ENCODE measurements at regions not wholly inside any gene's neighbourhood (a gene's known extent, or its start where the extent isn't known, plus 50 kb on each side); places are given as distances from the start of the nearest gene placed in this dataset.

- Mint-ChIP-seq H3K9me3 (no peaks in the 10 kb centered on the region), H3K4me1 (peaks cover 5 to 8% of the 10 kb centered on the region in 2 donors), H3K4me3 (no peak overlapping the region), H3K27ac (no peak overlapping the region), H3K27me3 (ENCODE audit: low read depth in 2 of 2) (peaks cover 0 to 9% of the 10 kb centered on the region in 2 donors), H3K36me3 (no peaks in the 10 kb centered on the region)
- Histone ChIP-seq H3K4me3 (ENCODE audit: low read length) (no peak overlapping the region), H3K27ac (ENCODE audit: low read length) (no peak overlapping the region), H3K4me1 (ENCODE audit: control insufficient read depth, insufficient read depth, low read length) (peaks cover 7% of the 10 kb centered on the region), H3K27me3 (ENCODE audit: control insufficient read depth, insufficient read depth, low read length) (no peaks in the 10 kb centered on the region), H3K36me3 (ENCODE audit: control insufficient read depth, insufficient read depth, low read length) (no peaks in the 10 kb centered on the region), H3K9me3 (ENCODE audit: control insufficient read depth, insufficient read depth, low read length) (no peaks in the 10 kb centered on the region)
- no peak for TF ChIP-seq CTCF (IDR thresholded peaks at IDR 0.05)
- 90% methylated on average over 3 of the region's 4 CpGs for WGBS (ENCODE audit: insufficient coverage)
- intact Hi-C loops (cut with micrococcal nuclease), result no loop called here
- ATAC-seq (no peak), DNase-seq (no peak)
Measured at GRCh38 chrX:16429406-16429805, 220.6 kb upstream of the S100G start.

- ATAC-seq, result no peak
- TF ChIP-seq CTCF (IDR thresholded peaks at IDR 0.05), result no peak
- Histone ChIP-seq H3K27ac (ENCODE audit: low read length) (no peak overlapping the region), H3K27me3 (ENCODE audit: control insufficient read depth, insufficient read depth, low read length) (no peaks in the 10 kb centered on the region), H3K36me3 (ENCODE audit: control insufficient read depth, insufficient read depth, low read length) (no peaks in the 10 kb centered on the region), H3K4me1 (ENCODE audit: control insufficient read depth, insufficient read depth, low read length) (peaks cover 7% of the 10 kb centered on the region), H3K4me3 (ENCODE audit: low read length) (no peak overlapping the region), H3K9me3 (ENCODE audit: control insufficient read depth, insufficient read depth, low read length) (no peaks in the 10 kb centered on the region)
- no peak for DNase-seq
- peaks cover 0 to 8% of the 10 kb centered on the region in 2 donors for H3K27me3 Mint-ChIP-seq (ENCODE audit: low read depth in 2 of 2)
- H3K36me3 Mint-ChIP-seq, result no peaks in the 10 kb centered on the region
- whole genome bisulfite sequencing (ENCODE audit: insufficient coverage), result no CpG with 5 or more reads among the region's 1 CpG
- intact Hi-C loops (cut with micrococcal nuclease), result no loop called here
- H3K4me3 Mint-ChIP-seq, result no peak overlapping the region
- H3K4me1 Mint-ChIP-seq, result peaks cover 5 to 7% of the 10 kb centered on the region in 2 donors
- H3K9me3 Mint-ChIP-seq, result no peaks in the 10 kb centered on the region
- no peak overlapping the region for H3K27ac Mint-ChIP-seq
Measured at GRCh38 chrX:16431266-16431665, 218.7 kb upstream of the S100G start.

DNA sequence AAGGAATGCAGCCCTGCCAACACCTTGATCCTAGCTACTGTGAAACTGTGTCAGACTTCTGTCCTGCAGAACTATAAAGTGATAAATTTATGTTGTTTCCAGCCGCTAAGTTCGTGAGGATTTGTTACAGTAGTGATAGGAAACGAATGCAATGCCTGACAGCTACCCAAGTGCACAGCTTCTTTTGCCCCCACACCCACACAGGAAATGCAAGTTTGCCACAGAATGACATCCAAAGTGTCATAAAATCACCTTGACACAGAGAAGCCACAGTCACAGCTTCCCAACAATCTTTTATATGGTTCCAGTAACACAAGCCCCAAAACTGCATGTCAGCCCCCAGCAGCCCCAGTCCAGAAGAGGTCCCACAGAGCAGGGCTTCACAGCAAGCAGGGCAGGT, 216.9 kb upstream of the S100G start:
- peaks cover 7% of the 10 kb centered on the region for H3K4me1 ChIP-seq (ENCODE audit: control insufficient read depth, insufficient read depth, low read length)
- Mint-ChIP-seq H3K4me1 (peaks cover 5 to 7% of the 10 kb centered on the region in 2 donors), H3K9me3 (no peaks in the 10 kb centered on the region), H3K36me3 (no peaks in the 10 kb centered on the region), H3K4me3 (no peak overlapping the region), H3K27ac (no peak overlapping the region), H3K27me3 (ENCODE audit: low read depth in 2 of 2) (no peaks in the 10 kb centered on the region)
- no peaks in the 10 kb centered on the region for H3K27me3 ChIP-seq (ENCODE audit: control insufficient read depth, insufficient read depth, low read length)
- H3K4me3 ChIP-seq (ENCODE audit: low read length), result no peak overlapping the region
- WGBS (ENCODE audit: insufficient coverage), result 26% methylated on average over 3 of the region's 3 CpGs
- no peak for TF ChIP-seq CTCF (IDR thresholded peaks at IDR 0.05)
- DNase-seq, result peak in 1 of 2 donors; percentile 12
- ATAC-seq, result no peak
- no peaks in the 10 kb centered on the region for H3K9me3 ChIP-seq (ENCODE audit: control insufficient read depth, insufficient read depth, low read length)
- intact Hi-C loops (cut with micrococcal nuclease), result no loop called here
- no peak overlapping the region for H3K27ac ChIP-seq (ENCODE audit: low read length)
- no peaks in the 10 kb centered on the region for H3K36me3 ChIP-seq (ENCODE audit: control insufficient read depth, insufficient read depth, low read length)

- Mint-ChIP-seq H3K27ac (no peak overlapping the region), H3K36me3 (no peaks in the 10 kb centered on the region), H3K4me1 (peaks cover 5 to 7% of the 10 kb centered on the region in 2 donors), H3K9me3 (no peaks in the 10 kb centered on the region), H3K4me3 (no peak overlapping the region), H3K27me3 (ENCODE audit: low read depth in 2 of 2) (peaks cover 5 to 7% of the 10 kb centered on the region in 2 donors)
- no peaks in the 10 kb centered on the region for H3K36me3 ChIP-seq (ENCODE audit: control insufficient read depth, insufficient read depth, low read length)
- no peak overlapping the region for H3K4me3 ChIP-seq (ENCODE audit: low read length)
- ATAC-seq, result no peak
- no CpG with 5 or more reads among the region's 2 CpGs for WGBS (ENCODE audit: insufficient coverage)
- no peak for TF ChIP-seq CTCF (IDR thresholded peaks at IDR 0.05)
- intact Hi-C loops (cut with micrococcal nuclease), result no loop called here
- H3K4me1 ChIP-seq (ENCODE audit: control insufficient read depth, insufficient read depth, low read length), result peaks cover 7% of the 10 kb centered on the region
- H3K9me3 ChIP-seq (ENCODE audit: control insufficient read depth, insufficient read depth, low read length), result no peaks in the 10 kb centered on the region
- no peaks in the 10 kb centered on the region for H3K27me3 ChIP-seq (ENCODE audit: control insufficient read depth, insufficient read depth, low read length)
- no peak overlapping the region for H3K27ac ChIP-seq (ENCODE audit: low read length)
- no peak for DNase-seq
Measured at GRCh38 chrX:16435399-16435986, 214.5 kb upstream of the S100G start.
